IMR-90 (cell line): ENCODE measurements at regions not wholly inside any gene's neighbourhood (a gene's known extent, or its start where the extent isn't known, plus 50 kb on each side); places are given as distances from the start of the nearest gene placed in this dataset.

Experiments
- ATAC-seq: fragments of 200-7000 bp; cut with Tn5 transposase; 2 replicates; pipeline ENCODE4 v1.9.1; 2020; ENCODE audit warnings: low read depth, mild to moderate bottlenecking, moderate library complexity
- BruUV-seq: library from RNA; stranded (reverse); fragments of 400-500 nt; replicated peaks from 2 replicates; lab custom pipeline; 2021; lab: Mats Ljungman, UMichigan
- CTCF ChIA-PET: fragments of 300-600 bp; formaldehyde crosslinking; extraction: SDS; loops from one replicate; lab custom pipeline; 2021; ENCODE audit warnings: antibody characterized with exemption; lab: Yijun Ruan, JAX
- POLR2A ChIA-PET: fragments of 300-600 bp; sonication (Branson Sonifier 250); formaldehyde crosslinking; loops from one replicate; lab custom pipeline; 2022; ENCODE audit warnings: antibody characterized with exemption; ENCODE audit not compliant: unreplicated experiment; lab: Charles Lee
- DNase-seq: peaks from one replicate; pipeline ENCODE4 v3.0.0; 2013
- H2AFZ ChIP-seq: replicated peaks from 2 replicates; pipeline ENCODE3; 2013; ENCODE audit warnings: low read length, mild to moderate bottlenecking; ENCODE audit not compliant: poor library complexity
- H2AK5ac ChIP-seq: 2 replicates; pipeline ENCODE4 v1.6.1; 2013; ENCODE audit warnings: low read depth, low read length, inconsistent platforms
- H2AK9ac ChIP-seq: replicated peaks from 2 replicates; pipeline ENCODE3; 2013; ENCODE audit warnings: mild to moderate bottlenecking, low read depth, low read length, moderate library complexity; ENCODE audit not compliant: poor library complexity
- H2BK120ac ChIP-seq: 2 replicates; pipeline ENCODE4 v1.6.1; 2013; ENCODE audit warnings: low read depth, low read length, inconsistent platforms
- H2BK15ac ChIP-seq: 3 replicates; pipeline ENCODE4 v1.6.1; 2013; ENCODE audit warnings: low read depth, low read length, inconsistent platforms
- H2BK20ac ChIP-seq: 2 replicates; pipeline ENCODE4 v1.6.1; 2013; ENCODE audit warnings: low read depth, mild to moderate bottlenecking, inconsistent platforms, low read length, moderate library complexity
- H2BK5ac ChIP-seq: 2 replicates; pipeline ENCODE4 v1.6.1; 2013; ENCODE audit warnings: mild to moderate bottlenecking, low read depth, low read length, inconsistent platforms; ENCODE audit not compliant: poor library complexity, severe bottlenecking
- H3K14ac ChIP-seq: replicated peaks from 2 replicates; pipeline ENCODE4 v1.6.1; 2013; ENCODE audit warnings: low read depth, low read length, inconsistent platforms
- H3K18ac ChIP-seq: 2 replicates; pipeline ENCODE4 v1.6.1; 2013; ENCODE audit warnings: low read depth, low read length, control low read depth
- H3K23ac ChIP-seq: 2 replicates; pipeline ENCODE4 v1.6.1; 2013; ENCODE audit warnings: low read depth, low read length, inconsistent platforms
- H3K27ac ChIP-seq: 2 replicates; pipeline ENCODE4 v1.5.1; 2013; ENCODE audit warnings: mild to moderate bottlenecking, control low read depth, low read length; ENCODE audit not compliant: insufficient read depth
- H3K27me3 ChIP-seq: 2 replicates; pipeline ENCODE4 v1.6.1; 2013; ENCODE audit warnings: low read length; ENCODE audit not compliant: control insufficient read depth, insufficient read depth
- H3K36me3 ChIP-seq: 2 replicates; pipeline ENCODE4 v1.6.1; 2013; ENCODE audit warnings: low read length, mixed read lengths; ENCODE audit not compliant: control insufficient read depth, insufficient read depth
- H3K4ac ChIP-seq: 2 replicates; pipeline ENCODE4 v1.6.1; 2013; ENCODE audit warnings: low read depth, low read length, inconsistent platforms
- H3K4me1 ChIP-seq: 2 replicates; pipeline ENCODE4 v1.6.1; 2013; ENCODE audit warnings: low read length, mixed read lengths; ENCODE audit not compliant: control insufficient read depth, insufficient read depth
- H3K4me2 ChIP-seq: 2 replicates; pipeline ENCODE4 v1.6.1; 2013; ENCODE audit warnings: low read depth, mild to moderate bottlenecking, control low read depth, low read length, moderate library complexity
- H3K4me3 ChIP-seq: 2 replicates; pipeline ENCODE4 v1.5.1; 2013; ENCODE audit warnings: low read depth, mild to moderate bottlenecking, control low read depth, low read length, moderate library complexity; ENCODE audit not compliant: insufficient read depth
- H3K56ac ChIP-seq: 2 replicates; pipeline ENCODE4 v1.6.1; 2013; ENCODE audit warnings: low read length, inconsistent platforms; ENCODE audit not compliant: insufficient read depth; ENCODE audit errors: extremely low read depth
- H3K79me1 ChIP-seq, 2 experiments: 2 replicates each; pipeline ENCODE4 v1.6.1; 2013; ENCODE audit warnings: low read length in 2 of 2, inconsistent platforms in 1 of 2, low read depth in 1 of 2
- H3K9ac ChIP-seq: 2 replicates; pipeline ENCODE4 v1.6.1; 2013; ENCODE audit warnings: low read depth, low read length, control low read depth
- H3K9me1 ChIP-seq: 2 replicates; pipeline ENCODE4 v1.6.1; 2013; ENCODE audit warnings: low read length, inconsistent platforms; ENCODE audit not compliant: insufficient read depth
- H3K9me3 ChIP-seq: 2 replicates; pipeline ENCODE4 v1.6.1; 2013; ENCODE audit warnings: low read length; ENCODE audit not compliant: control insufficient read depth, insufficient read depth
- H4K20me1 ChIP-seq: 2 replicates; pipeline ENCODE4 v1.6.1; 2013; ENCODE audit warnings: low read length, inconsistent platforms; ENCODE audit not compliant: insufficient read depth
- H4K5ac ChIP-seq: 2 replicates; pipeline ENCODE4 v1.6.1; 2013; ENCODE audit warnings: mild to moderate bottlenecking, low read depth, low read length, control low read depth
- H4K8ac ChIP-seq, 2 experiments: 2 replicates each; pipeline ENCODE4 v1.6.1; 2013; ENCODE audit warnings: low read depth in 2 of 2, low read length in 2 of 2, control low read depth in 1 of 2, inconsistent platforms in 1 of 2
- H4K91ac ChIP-seq: 2 replicates; pipeline ENCODE4 v1.6.1; 2013; ENCODE audit warnings: low read depth, low read length, inconsistent platforms; ENCODE audit not compliant: insufficient read depth
- CTCF ChIP-seq: conservative IDR thresholded peaks from 2 replicates; pipeline ENCODE4 v1.5.1; 2012; ENCODE audit warnings: mild to moderate bottlenecking, low read depth, low read length, improper control_type of control experiment
- MAFK ChIP-seq: IDR thresholded peaks from 2 replicates; pipeline ENCODE4 v1.6.1; 2012; ENCODE audit warnings: low read depth, low read length, improper control_type of control experiment
- dilution Hi-C: fragments of 300-500 bp; cut with HindIII; formaldehyde crosslinking; loops from one replicate; pipeline ENCODE4 v1.14.3; 2018; ENCODE audit warnings: low sequenced_read_pairs; ENCODE audit not compliant: unreplicated experiment
- in situ Hi-C: fragments of 300-500 bp; cut with MboI; formaldehyde crosslinking; loops from 3 replicates; pipeline ENCODE4 v1.14.3; 2019; ENCODE audit warnings: low sequenced_read_pairs, inconsistent platforms, mixed read lengths
- intact Hi-C: fragments of 100-400 bp; cut with micrococcal nuclease; formaldehyde crosslinking; loops from 2 replicates; pipeline ENCODE4 v1.10.0; 2022

DNA sequence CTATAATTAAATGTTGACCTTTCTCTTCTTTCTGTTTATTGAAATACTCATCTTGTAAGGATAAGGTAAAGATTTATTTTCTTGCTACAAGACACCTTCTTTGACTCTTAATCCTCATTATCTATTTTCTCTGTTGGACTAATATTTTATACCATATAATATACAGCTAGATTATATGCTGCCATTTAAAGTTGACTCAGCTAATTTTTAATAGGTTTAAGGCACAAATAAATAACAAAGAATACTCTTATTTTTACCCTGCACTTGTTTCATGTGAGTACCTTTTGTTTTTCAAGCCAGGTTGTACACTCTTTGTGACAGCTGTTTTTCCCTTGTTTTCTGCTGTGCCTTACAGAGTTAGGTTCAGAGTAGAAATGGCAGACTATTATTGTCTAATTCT, 83.9 kb upstream of the ASCC3 start:
- POLR2A ChIA-PET = interaction anchor here (0.6 kb wide), 1 partner anchor 171 kb away, joined by 3 read pairs; no protein-coding TSS in a partner anchor
- Histone ChIP-seq H3K4me3 (no peak overlapping the region), H3K27me3 (no peaks in the 10 kb centered on the region)

More for the DNA sequence above, 83.9 kb upstream of the ASCC3 start:
- intact Hi-C loops = no loop called here
- Histone ChIP-seq H4K5ac (no peak overlapping the region), H2AK9ac (no peak overlapping the region), H3K4me1 (no peaks in the 10 kb centered on the region), H3K79me1 (no peaks in the 10 kb centered on the region), H3K4ac (no peak overlapping the region), H3K36me3 (no peaks in the 10 kb centered on the region), H4K20me1 (no peaks in the 10 kb centered on the region), H2AFZ (no peak overlapping the region), H3K4me2 (no peak overlapping the region), H2BK20ac (no peak overlapping the region), H2BK120ac (no peak overlapping the region), H3K9me3 (no peaks in the 10 kb centered on the region), H3K27ac (no peak overlapping the region), H2AK5ac (no peak overlapping the region), H2BK15ac (no peak overlapping the region), H3K56ac (no peak overlapping the region), H4K91ac (no peak overlapping the region), H4K8ac (no peak overlapping the region), H2BK5ac (no peak overlapping the region), H3K9me1 (no peaks in the 10 kb centered on the region), H3K23ac (no peak overlapping the region), H3K14ac (no peak overlapping the region), H3K18ac (no peak overlapping the region), H3K9ac (no peak overlapping the region)
- no peak for ATAC-seq
- CTCF ChIA-PET = interaction anchor here (0.5 to 1.0 kb wide), 2 partner anchors 9 to 36 kb away, joined by 3 read pairs; no protein-coding TSS in a partner anchor
- no TSS peak for BruUV-seq
- dilution Hi-C loops = no loop called here
- TF ChIP-seq MAFK = peak; percentile 38; the same call in 1 of the 2 replicates
- no peak for TF ChIP-seq CTCF
- in situ Hi-C loops = no loop called here
- no peak for DNase-seq
